Suprapubic skin (tissue), 4 donors: ENCODE measurements at regions not wholly inside any gene's neighbourhood (a gene's known extent, or its start where the extent isn't known, plus 50 kb on each side); places are given as distances from the start of the nearest gene placed in this dataset.

Experiments used
- DNase-seq, 2 donors: peaks; one replicate each; pipeline ENCODE4 v3.0.0-alpha.2; 2019; ENCODE audit warnings: low spot score in 2 of 2
- H3K27ac ChIP-seq: fragments of 200-600 bp; sonication (generic); one replicate; pipeline ENCODE4 v1.5.1; 2019
- H3K27me3 ChIP-seq: fragments of 200-600 bp; sonication (generic); one replicate; pipeline ENCODE4 v1.5.1; 2019
- H3K36me3 ChIP-seq: fragments of 200-600 bp; sonication (generic); one replicate; pipeline ENCODE4 v1.5.1; 2019
- H3K4me1 ChIP-seq: fragments of 200-600 bp; sonication (generic); one replicate; pipeline ENCODE4 v1.5.1; 2019
- H3K4me3 ChIP-seq: fragments of 200-600 bp; sonication (generic); one replicate; pipeline ENCODE4 v1.5.1; 2019; ENCODE audit warnings: mild to moderate bottlenecking
- H3K9me3 ChIP-seq: fragments of 200-600 bp; sonication (generic); one replicate; pipeline ENCODE4 v1.5.1; 2019
- EP300 ChIP-seq: sonication (generic); formaldehyde crosslinking; IDR thresholded peaks from one replicate; pipeline ENCODE4 v1.6.1; 2017; ENCODE audit warnings: antibody characterized with exemption
- POLR2A ChIP-seq, 2 donors: fragments of 450-650 bp; IDR thresholded peaks; one replicate each; pipeline ENCODE4 v1.6.1; 2017; ENCODE audit warnings: antibody characterized with exemption in 2 of 2, mild to moderate bottlenecking in 2 of 2, moderate library complexity in 2 of 2
- POLR2AphosphoS5 ChIP-seq, 3 donors: sonication (generic); formaldehyde crosslinking; IDR thresholded peaks; one replicate each; pipeline ENCODE4 v1.6.1; 2017; ENCODE audit warnings: antibody characterized with exemption in 3 of 3
- WGBS: methylation state at CpG from one replicate; pipeline ENCODE4 v1.1.5; 2018; 5-methylcytosine and 5-hydroxymethylcytosine counted together
- TF ChIP-seq, protein P1 (sequence below), 2 donors: fragments of 200-600 bp in 1 of 2; fragments of 450-650 bp in 1 of 2; sonication (generic) in 1 of 2; IDR thresholded peaks; one replicate each; pipeline ENCODE4 v1.5.1; 2016 to 2019; ENCODE audit warnings: antibody characterized with exemption in 2 of 2, mild to moderate bottlenecking in 1 of 2, moderate library complexity in 1 of 2

DNA sequence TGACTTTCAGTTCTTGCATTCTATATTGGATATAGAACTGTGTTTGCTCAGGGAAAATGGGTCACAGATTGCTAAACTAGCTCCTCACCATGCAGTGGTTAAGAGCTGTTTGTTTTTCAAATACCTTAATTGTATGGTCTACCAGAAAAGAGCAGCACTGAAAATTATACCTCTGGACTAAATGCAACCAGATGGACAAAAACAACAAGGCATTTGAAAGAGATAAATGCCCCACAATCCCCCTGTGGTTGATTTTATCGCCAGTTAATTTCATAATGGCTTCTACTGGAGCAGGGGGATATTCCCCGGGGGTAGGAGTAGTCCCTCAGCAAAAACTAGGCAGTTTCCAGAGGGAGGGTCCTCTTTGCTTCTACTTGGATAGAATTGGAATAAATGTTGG lies 267.9 kb upstream of the TNP1 start:
- no peak for DNase-seq
- H3K27ac ChIP-seq: no peak overlapping the region
- TF ChIP-seq, protein P1, sequence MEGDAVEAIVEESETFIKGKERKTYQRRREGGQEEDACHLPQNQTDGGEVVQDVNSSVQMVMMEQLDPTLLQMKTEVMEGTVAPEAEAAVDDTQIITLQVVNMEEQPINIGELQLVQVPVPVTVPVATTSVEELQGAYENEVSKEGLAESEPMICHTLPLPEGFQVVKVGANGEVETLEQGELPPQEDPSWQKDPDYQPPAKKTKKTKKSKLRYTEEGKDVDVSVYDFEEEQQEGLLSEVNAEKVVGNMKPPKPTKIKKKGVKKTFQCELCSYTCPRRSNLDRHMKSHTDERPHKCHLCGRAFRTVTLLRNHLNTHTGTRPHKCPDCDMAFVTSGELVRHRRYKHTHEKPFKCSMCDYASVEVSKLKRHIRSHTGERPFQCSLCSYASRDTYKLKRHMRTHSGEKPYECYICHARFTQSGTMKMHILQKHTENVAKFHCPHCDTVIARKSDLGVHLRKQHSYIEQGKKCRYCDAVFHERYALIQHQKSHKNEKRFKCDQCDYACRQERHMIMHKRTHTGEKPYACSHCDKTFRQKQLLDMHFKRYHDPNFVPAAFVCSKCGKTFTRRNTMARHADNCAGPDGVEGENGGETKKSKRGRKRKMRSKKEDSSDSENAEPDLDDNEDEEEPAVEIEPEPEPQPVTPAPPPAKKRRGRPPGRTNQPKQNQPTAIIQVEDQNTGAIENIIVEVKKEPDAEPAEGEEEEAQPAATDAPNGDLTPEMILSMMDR (IDR thresholded peaks at IDR 0.05): no peak
- TF ChIP-seq EP300 (no peak), POLR2A (IDR thresholded peaks at IDR 0.05) (no peak), POLR2AphosphoS5 (IDR thresholded peaks at IDR 0.05) (no peak)
- no peaks in the 10 kb centered on the region for H3K9me3 ChIP-seq
- no peaks in the 10 kb centered on the region for H3K36me3 ChIP-seq
- 83% methylated on average over 2 of the region's 2 CpGs for WGBS
- no peak overlapping the region for H3K4me3 ChIP-seq
- H3K27me3 ChIP-seq: no peaks in the 10 kb centered on the region
- H3K4me1 ChIP-seq: no peaks in the 10 kb centered on the region

DNA sequence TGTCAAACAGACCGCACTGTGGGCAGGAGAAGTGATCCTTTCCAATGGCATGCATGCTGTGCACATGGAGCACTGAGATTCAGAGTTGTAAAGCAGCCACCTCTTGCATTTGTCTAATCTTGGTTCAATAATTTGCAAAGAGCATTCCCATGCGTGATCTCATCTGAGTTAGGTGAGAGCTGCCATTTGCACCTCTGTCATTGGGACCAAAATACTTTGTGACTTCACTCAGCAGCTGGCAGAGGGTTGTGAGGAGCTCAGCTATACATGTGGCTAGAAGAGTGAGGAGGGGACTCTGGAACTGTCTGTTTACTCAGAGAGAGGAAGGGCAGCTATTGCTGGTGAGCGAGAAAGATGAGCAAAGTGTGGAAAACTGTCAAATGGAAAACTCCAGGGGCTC lies 265.1 kb upstream of the TNP1 start:
- no peak for TF ChIP-seq POLR2A (IDR thresholded peaks at IDR 0.05)
- TF ChIP-seq, protein P1 (IDR thresholded peaks at IDR 0.05): no peak
- TF ChIP-seq POLR2AphosphoS5 (IDR thresholded peaks at IDR 0.05): no peak
- TF ChIP-seq EP300: no peak
- H3K4me3 ChIP-seq: no peak overlapping the region
- no peak overlapping the region for H3K27ac ChIP-seq
- DNase-seq: no peak
- H3K36me3 ChIP-seq: no peaks in the 10 kb centered on the region
- H3K4me1 ChIP-seq: no peaks in the 10 kb centered on the region
- H3K9me3 ChIP-seq: no peaks in the 10 kb centered on the region
- H3K27me3 ChIP-seq: no peaks in the 10 kb centered on the region
- 90% methylated on average over 3 of the region's 3 CpGs for WGBS

DNA sequence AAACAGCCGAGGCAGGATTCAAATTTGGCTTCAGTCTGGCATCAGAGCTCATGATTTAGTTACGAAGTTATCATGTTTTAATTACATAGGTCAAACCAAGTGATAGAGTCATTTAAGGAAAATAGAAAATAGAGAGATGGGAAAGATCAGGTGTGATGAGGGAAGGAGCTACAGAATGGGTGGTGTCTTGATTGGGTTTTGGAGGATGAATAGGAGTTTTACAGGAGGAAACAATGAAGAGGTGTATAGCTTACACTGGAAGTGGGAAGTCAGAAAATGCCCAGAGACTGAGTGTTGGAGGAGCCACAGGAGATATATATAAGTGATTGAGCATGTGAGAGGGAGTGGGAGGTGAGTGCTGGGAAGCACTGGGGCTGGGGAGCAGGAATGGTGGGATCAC lies 264.2 kb upstream of the TNP1 start:
- WGBS: 91% methylated on average over 2 of the region's 2 CpGs
- Histone ChIP-seq H3K27ac (no peak overlapping the region), H3K4me1 (no peaks in the 10 kb centered on the region), H3K4me3 (no peak overlapping the region), H3K9me3 (no peaks in the 10 kb centered on the region), H3K27me3 (no peaks in the 10 kb centered on the region), H3K36me3 (no peaks in the 10 kb centered on the region)
- TF ChIP-seq EP300: no peak
- TF ChIP-seq, protein P1 (IDR thresholded peaks at IDR 0.05): no peak
- no peak for TF ChIP-seq POLR2AphosphoS5 (IDR thresholded peaks at IDR 0.05)
- TF ChIP-seq POLR2A (IDR thresholded peaks at IDR 0.05): no peak
- DNase-seq: no peak

DNA sequence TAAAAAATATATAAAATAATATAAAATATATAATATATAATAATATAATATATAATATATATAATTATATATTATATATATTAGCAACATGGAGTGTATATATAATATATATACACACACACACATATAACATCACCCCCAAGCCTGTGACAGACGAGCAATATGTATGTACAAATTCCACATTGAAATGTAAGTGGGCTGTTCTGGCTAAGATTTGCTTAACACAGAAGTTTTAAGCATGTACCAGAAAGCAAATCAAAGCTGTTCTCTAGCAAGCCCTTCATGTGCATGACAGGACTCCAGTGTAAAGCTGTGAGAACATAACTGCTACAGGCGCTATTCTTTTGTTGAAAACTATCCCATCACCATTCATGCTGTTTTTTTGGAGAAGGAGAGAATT lies 261.7 kb upstream of the TNP1 start:
- Histone ChIP-seq H3K36me3 (no peaks in the 10 kb centered on the region), H3K4me1 (no peaks in the 10 kb centered on the region), H3K9me3 (no peaks in the 10 kb centered on the region), H3K4me3 (no peak overlapping the region), H3K27ac (no peak overlapping the region), H3K27me3 (no peaks in the 10 kb centered on the region)
- TF ChIP-seq, protein P1 (IDR thresholded peaks at IDR 0.05): no peak
- 69% methylated on average over 2 of the region's 2 CpGs for WGBS
- no peak for DNase-seq

DNA sequence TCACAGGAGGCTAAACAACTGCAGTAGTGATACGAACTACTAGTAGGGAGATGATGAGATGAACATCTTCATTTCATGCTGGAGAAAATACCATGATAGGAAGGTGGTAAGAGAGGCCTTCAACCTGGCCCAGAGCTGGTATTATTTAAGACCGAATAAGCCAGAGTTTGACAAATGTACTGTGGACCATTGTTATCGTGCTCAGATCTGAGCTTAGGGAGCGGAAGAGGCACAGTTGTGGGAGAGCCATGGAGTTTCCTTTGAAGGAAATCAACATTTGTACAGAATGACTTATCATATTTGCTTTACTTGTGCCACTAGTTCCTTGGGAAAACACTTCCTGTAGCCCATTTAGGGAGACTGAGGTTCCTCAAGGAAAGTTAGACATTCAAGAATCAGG lies 260.6 kb upstream of the TNP1 start:
- H3K36me3 ChIP-seq: no peaks in the 10 kb centered on the region
- no peak overlapping the region for H3K27ac ChIP-seq
- no peak for DNase-seq
- H3K9me3 ChIP-seq: no peaks in the 10 kb centered on the region
- 92% methylated on average over 4 of the region's 4 CpGs for WGBS
- H3K4me3 ChIP-seq: no peak overlapping the region
- TF ChIP-seq POLR2AphosphoS5 (IDR thresholded peaks at IDR 0.05): no peak
- no peaks in the 10 kb centered on the region for H3K4me1 ChIP-seq
- no peaks in the 10 kb centered on the region for H3K27me3 ChIP-seq

DNA sequence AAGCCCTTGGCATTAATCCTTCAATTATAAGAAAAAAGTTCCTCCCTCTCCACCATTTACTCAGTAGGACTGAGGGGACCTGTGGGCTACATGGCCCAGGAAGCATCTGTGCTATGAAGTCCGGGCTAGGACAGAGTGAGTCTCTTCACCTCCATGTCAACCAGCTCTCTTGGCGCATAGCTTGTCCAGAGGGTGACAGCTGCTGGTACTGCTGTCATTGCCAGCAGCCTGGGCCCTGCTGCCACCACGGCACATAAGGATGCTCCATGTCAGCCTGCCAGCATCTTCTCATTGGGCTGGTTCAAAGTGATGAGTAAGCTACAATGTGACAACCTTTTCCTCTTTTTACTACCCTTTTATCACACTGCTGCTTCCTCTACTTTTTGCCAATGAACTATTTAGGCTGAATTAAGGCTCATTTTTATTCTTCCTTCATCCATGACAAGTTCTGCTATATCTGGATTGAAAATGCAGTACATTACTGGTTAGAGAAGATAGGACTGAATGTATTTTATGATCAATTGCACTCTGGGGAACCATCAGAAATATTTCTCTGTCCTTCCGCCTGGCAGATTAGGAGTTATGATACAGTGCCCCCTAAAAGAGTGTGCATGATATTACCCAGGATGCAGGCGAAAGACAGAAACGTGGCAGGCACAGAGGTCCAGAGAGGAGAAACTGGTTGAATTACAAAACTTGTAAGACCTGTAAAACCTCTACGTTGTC lies 258.9 kb upstream of the TNP1 start:
- H3K4me3 ChIP-seq: no peak overlapping the region
- no peaks in the 10 kb centered on the region for H3K4me1 ChIP-seq
- 75% methylated on average over 7 of the region's 7 CpGs for WGBS
- no peak overlapping the region for H3K27ac ChIP-seq
- DNase-seq: no peak
- H3K36me3 ChIP-seq: no peaks in the 10 kb centered on the region
- no peaks in the 10 kb centered on the region for H3K9me3 ChIP-seq
- TF ChIP-seq POLR2A (IDR thresholded peaks at IDR 0.05) (no peak), EP300 (no peak)
- TF ChIP-seq, protein P1 (IDR thresholded peaks at IDR 0.05): no peak
- no peaks in the 10 kb centered on the region for H3K27me3 ChIP-seq
